Activated naive CD4-positive, alpha-beta T cell treated with anti-CD3 and anti-CD28 coated beads, Interleukin-2, amount 50 U/mL, for 16 hours (primary cell): ENCODE measurements at regions not wholly inside any gene's neighbourhood (a gene's known extent, or its start where the extent isn't known, plus 50 kb on each side); places are given as distances from the start of the nearest gene placed in this dataset.
A peak's percentile ranks its signal among the peaks of the same experiment; 100 is the strongest.

ENCODE experiments used
- DNase-seq: peaks from one replicate; pipeline ENCODE4 v3.0.0-alpha.2; 2020

GRCh38 chr10:91149550-91149949 is 70.9 kb upstream of the PCGF5 start:
- no peak for DNase-seq

GRCh38 chr10:91150631-91151030 is 69.8 kb upstream of the PCGF5 start:
- no peak for DNase-seq

GRCh38 chr10:91153508-91153907 is 67.0 kb upstream of the PCGF5 start:
- DNase-seq: no peak

- DNase-seq: no peak
Measured at GRCh38 chr10:91154842-91155241, 65.6 kb upstream of the PCGF5 start.

GRCh38 chr10:91156196-91156595 is 64.3 kb upstream of the PCGF5 start:
- no peak for DNase-seq

GRCh38 chr10:91159254-91159783 is 61.1 kb upstream of the PCGF5 start:
- DNase-seq: no peak

- no peak for DNase-seq
Measured at GRCh38 chr10:91162050-91162494, 58.4 kb upstream of the PCGF5 start.

- peak; percentile 73 for DNase-seq
Measured at GRCh38 chr10:91162495-91163268, 57.8 kb upstream of the PCGF5 start.

GRCh38 chr10:91163269-91163868 is 57.1 kb upstream of the PCGF5 start:
- DNase-seq: peak; percentile 75

GRCh38 chr10:91163869-91164474 is 56.5 kb upstream of the PCGF5 start:
- peak; percentile 71 for DNase-seq

- DNase-seq: no peak
Measured at GRCh38 chr10:91164520-91165065, 55.9 kb upstream of the PCGF5 start.

- DNase-seq: no peak
Measured at GRCh38 chr10:91167406-91167805, 53.1 kb upstream of the PCGF5 start.

GRCh38 chr10:91170418-91170817 is 50.0 kb upstream of the PCGF5 start:
- DNase-seq: no peak
